ENCODE measurements at regions not wholly inside any gene's neighbourhood (a gene's known extent, or its start where the extent isn't known, plus 50 kb on each side); places are given as distances from the start of the nearest gene placed in this dataset.
A peak's percentile ranks its signal among the peaks of the same experiment; 100 is the strongest.

DNA sequence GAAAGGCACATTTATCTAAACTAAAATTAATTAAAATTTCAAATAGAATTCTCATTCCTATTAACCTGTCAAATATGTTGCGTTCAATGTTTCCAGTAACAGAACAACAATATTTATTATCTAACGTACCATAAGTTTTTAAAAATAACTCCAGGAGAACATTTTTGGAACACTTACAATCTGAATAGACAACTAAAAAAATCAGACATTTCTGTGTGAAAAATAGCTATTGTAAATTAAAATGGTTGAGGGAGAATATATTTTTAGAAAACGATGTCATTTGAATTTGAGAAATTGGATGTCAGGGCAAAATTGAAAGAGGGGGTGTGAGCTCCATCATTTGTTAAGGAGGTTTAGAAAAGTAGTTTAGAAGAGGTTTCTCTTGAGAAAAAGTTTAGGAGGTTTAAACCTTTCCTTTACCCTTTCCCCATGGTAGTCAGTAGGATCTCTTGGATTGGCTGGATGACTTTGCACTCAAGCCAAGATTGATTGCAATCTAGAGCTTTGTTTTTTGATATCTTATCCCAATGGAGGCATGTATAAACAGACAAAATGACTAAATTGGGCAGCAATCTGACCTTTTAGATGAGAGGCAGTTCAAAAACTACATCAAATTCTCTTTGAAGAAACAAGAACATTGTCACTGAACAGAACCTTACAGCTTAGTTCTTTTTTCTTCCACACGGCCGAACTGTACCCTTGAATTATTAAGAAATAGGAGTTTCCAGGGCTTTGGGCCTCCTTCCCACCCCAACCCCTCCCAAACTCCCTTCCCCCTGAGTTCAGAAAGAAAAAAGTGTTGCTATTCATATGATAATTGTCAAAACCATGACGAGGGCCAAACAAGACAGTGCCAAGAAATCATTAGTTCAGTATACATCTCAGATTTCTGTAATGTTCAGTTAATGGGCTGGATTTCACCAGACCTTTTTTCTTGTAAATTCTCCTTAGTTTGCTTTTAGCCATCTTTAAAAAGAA, 79.7 kb upstream of the CDIN1 start:
- Histone ChIP-seq H3K9me3 (no peaks in the 10 kb centered on the region), H3K36me3 (no peaks in the 10 kb centered on the region), H3K27ac (no peak overlapping the region), H3K27me3 (no peaks in the 10 kb centered on the region), H3K4me1 (peaks cover 4% of the 10 kb centered on the region), H3K4me3 (no peak overlapping the region)
- intact Hi-C loops (cut with DNase I), result loop anchor here (5.0 kb wide), 1 partner anchor 613 kb away; no protein-coding TSS in a partner anchor
- no peak for DNase-seq (ENCODE audit: extremely low spot score in 2 of 2)
- TF ChIP-seq, protein P1, sequence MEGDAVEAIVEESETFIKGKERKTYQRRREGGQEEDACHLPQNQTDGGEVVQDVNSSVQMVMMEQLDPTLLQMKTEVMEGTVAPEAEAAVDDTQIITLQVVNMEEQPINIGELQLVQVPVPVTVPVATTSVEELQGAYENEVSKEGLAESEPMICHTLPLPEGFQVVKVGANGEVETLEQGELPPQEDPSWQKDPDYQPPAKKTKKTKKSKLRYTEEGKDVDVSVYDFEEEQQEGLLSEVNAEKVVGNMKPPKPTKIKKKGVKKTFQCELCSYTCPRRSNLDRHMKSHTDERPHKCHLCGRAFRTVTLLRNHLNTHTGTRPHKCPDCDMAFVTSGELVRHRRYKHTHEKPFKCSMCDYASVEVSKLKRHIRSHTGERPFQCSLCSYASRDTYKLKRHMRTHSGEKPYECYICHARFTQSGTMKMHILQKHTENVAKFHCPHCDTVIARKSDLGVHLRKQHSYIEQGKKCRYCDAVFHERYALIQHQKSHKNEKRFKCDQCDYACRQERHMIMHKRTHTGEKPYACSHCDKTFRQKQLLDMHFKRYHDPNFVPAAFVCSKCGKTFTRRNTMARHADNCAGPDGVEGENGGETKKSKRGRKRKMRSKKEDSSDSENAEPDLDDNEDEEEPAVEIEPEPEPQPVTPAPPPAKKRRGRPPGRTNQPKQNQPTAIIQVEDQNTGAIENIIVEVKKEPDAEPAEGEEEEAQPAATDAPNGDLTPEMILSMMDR (IDR thresholded peaks at IDR 0.05), result no peak
- no peak for TF ChIP-seq POLR2A (IDR thresholded peaks at IDR 0.05)
- no peak for TF ChIP-seq POLR2AphosphoS5 (IDR thresholded peaks at IDR 0.05; ENCODE audit: insufficient read depth in 1 of 2, low read depth in 1 of 2)

DNA sequence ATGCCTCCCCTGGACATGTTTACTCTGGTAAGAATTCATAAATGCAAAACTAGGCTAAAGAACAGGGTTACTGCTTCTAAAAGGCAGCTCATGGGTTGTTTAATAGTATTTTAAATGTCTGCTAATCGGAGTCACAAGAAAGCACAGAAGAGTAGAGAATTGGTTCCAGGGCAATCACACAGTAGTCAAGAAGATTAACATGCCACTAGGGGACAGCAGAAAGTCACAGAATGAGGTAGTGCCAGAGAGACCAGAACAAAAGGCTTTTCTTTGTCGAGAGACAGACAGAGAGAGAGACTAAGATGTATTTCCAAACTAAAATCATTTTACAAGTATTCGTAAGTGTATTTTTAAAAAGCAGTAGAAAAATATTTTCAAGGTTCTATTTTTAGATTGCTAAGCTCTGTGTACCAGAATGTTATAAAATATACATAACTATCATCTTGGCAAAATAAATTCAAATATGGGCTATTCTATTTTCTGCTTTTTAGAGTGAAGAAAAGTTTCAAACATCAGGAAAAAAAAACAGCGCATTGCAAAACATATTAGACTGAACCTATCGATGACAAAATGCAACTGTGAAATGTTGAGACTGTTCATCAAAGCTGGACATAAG, 78.3 kb upstream of the CDIN1 start:
- Histone ChIP-seq H3K4me1 (peaks cover 4% of the 10 kb centered on the region), H3K9me3 (no peaks in the 10 kb centered on the region), H3K4me3 (no peak overlapping the region), H3K27me3 (no peaks in the 10 kb centered on the region), H3K36me3 (no peaks in the 10 kb centered on the region), H3K27ac (no peak overlapping the region)
- DNase-seq (ENCODE audit: extremely low spot score in 2 of 2), result no peak
- intact Hi-C loops (cut with DNase I), result loop anchor here (5.0 kb wide), 1 partner anchor 611 kb away; no protein-coding TSS in a partner anchor
- TF ChIP-seq, protein P1 (IDR thresholded peaks at IDR 0.05), result peak in 2 of 3 experiments; percentile 25 to 40
- TF ChIP-seq POLR2A (IDR thresholded peaks at IDR 0.05), result no peak
- peak in 1 of 2 donors; percentile 10 for TF ChIP-seq POLR2AphosphoS5 (IDR thresholded peaks at IDR 0.05; ENCODE audit: insufficient read depth in 1 of 2, low read depth in 1 of 2)

DNA sequence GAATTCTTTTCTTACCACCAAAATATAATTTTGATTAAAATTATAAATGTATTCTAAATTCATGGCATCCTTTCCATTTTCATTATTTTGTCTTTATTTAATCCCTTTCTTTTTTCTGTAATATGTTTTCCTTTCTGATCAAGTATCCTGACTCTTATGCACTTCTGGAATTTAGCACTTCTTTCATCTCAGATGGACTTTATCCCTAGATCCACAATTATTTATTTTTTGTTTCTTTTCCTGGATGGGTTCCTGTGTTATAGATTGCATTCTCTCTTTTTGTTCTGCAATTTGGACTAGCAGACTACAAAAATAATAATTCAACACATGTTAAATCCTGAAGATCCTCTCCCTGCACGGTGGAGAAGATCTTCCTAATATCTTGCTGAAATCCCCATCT, 76.9 kb upstream of the CDIN1 start:
- Histone ChIP-seq H3K4me3 (no peak overlapping the region), H3K27me3 (no peaks in the 10 kb centered on the region), H3K9me3 (no peaks in the 10 kb centered on the region), H3K27ac (no peak overlapping the region), H3K4me1 (peaks cover 4% of the 10 kb centered on the region), H3K36me3 (no peaks in the 10 kb centered on the region)
- intact Hi-C loops (cut with DNase I), result loop anchor here (5.0 kb wide), 1 partner anchor 610 kb away; no protein-coding TSS in a partner anchor
- no peak for TF ChIP-seq POLR2A (IDR thresholded peaks at IDR 0.05)
- no peak for TF ChIP-seq POLR2AphosphoS5 (IDR thresholded peaks at IDR 0.05; ENCODE audit: insufficient read depth in 1 of 2, low read depth in 1 of 2)
- TF ChIP-seq, protein P1 (IDR thresholded peaks at IDR 0.05), result no peak
- no peak for DNase-seq (ENCODE audit: extremely low spot score in 2 of 2)

DNA sequence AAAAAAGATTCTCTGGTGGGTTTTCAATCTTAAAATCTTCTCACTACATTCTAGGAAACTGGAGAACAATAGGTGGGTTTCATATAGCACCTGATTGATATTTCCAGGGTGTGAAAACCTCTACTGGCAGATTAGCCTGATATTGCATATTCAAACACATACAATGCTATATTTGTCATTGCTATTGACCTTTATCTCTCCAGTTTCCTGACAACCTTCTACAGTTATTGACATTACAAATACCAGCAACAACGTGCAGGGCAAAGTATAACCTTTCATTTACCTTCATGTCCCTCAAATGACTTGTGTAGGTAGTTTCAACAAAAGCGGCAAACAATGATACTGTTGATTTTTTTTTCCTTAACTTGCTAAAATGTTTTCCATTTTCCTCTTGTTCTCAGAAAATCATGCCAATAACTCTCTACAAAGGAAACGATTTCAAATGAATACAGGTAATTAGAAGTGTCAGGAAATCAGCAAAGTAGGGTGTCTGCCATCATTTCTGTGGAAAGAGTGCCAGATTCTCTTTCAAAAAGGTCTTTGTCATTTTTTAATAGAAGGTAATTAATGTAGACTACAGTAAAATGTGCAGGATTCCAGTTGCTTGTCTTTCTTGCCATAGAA, 72.6 kb upstream of the CDIN1 start:
- Histone ChIP-seq H3K36me3 (no peaks in the 10 kb centered on the region), H3K9me3 (no peaks in the 10 kb centered on the region), H3K4me1 (no peaks in the 10 kb centered on the region), H3K27me3 (no peaks in the 10 kb centered on the region), H3K4me3 (no peak overlapping the region), H3K27ac (no peak overlapping the region)
- intact Hi-C loops (cut with DNase I), result no loop called here
- no peak for TF ChIP-seq POLR2A (IDR thresholded peaks at IDR 0.05)
- no peak for TF ChIP-seq POLR2AphosphoS5 (IDR thresholded peaks at IDR 0.05; ENCODE audit: insufficient read depth in 1 of 2, low read depth in 1 of 2)
- TF ChIP-seq, protein P1 (IDR thresholded peaks at IDR 0.05), result no peak
- no peak for DNase-seq (ENCODE audit: extremely low spot score in 2 of 2)

All from vagina (tissue), 2 donors.